Panc1 (cell line): ENCODE measurements at regions not wholly inside any gene's neighbourhood (a gene's known extent, or its start where the extent isn't known, plus 50 kb on each side); places are given as distances from the start of the nearest gene placed in this dataset.
"Not testable (repeated sequence)": the region's sequence is repeated elsewhere in the genome, so short reads cannot be mapped to it uniquely, and the experiment has no call there.

Experiments used
- POLR2AphosphoS5 ChIP-seq: IDR thresholded peaks from 2 replicates; pipeline ENCODE4 v1.6.1; 2012; ENCODE audit warnings: mild to moderate bottlenecking, low read depth, low read length, moderate library complexity
- TF ChIP-seq, protein P1 (sequence below): fragments of 450-650 bp; IDR thresholded peaks from 2 replicates; pipeline ENCODE4 v1.5.1; 2017; ENCODE audit warnings: mild to moderate bottlenecking
- TF ChIP-seq, protein P2 (sequence below), 2 experiments: IDR thresholded peaks; 2 replicates each; pipeline ENCODE4 v1.6.1; 2011 to 2012; ENCODE audit warnings: low read depth in 2 of 2, control low read depth in 1 of 2, low read length in 1 of 2, mild to moderate bottlenecking in 1 of 2, moderate library complexity in 1 of 2; ENCODE audit not compliant: insufficient read depth in 1 of 2

DNA sequence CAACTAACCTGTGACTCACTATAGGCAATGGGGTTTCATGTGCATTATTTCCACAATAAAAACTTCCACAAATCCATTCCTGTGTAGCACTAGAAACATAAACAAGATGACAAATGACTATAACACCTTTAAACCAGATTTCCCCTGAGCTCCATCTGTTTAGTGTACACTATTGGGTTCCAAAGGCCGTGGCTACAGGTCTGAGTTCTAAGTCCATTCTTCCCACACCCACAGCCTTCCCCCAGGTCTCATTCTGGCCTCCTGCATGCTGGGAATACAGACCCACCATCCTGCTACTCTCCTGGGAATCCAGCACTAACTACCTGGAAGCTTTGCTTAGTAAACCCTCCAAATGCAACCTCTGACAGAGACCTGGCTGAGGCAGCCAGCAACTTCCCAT lies 460.2 kb downstream of the RPIA start:
- TF ChIP-seq, protein P1, sequence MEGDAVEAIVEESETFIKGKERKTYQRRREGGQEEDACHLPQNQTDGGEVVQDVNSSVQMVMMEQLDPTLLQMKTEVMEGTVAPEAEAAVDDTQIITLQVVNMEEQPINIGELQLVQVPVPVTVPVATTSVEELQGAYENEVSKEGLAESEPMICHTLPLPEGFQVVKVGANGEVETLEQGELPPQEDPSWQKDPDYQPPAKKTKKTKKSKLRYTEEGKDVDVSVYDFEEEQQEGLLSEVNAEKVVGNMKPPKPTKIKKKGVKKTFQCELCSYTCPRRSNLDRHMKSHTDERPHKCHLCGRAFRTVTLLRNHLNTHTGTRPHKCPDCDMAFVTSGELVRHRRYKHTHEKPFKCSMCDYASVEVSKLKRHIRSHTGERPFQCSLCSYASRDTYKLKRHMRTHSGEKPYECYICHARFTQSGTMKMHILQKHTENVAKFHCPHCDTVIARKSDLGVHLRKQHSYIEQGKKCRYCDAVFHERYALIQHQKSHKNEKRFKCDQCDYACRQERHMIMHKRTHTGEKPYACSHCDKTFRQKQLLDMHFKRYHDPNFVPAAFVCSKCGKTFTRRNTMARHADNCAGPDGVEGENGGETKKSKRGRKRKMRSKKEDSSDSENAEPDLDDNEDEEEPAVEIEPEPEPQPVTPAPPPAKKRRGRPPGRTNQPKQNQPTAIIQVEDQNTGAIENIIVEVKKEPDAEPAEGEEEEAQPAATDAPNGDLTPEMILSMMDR = not testable (repeated sequence)
- TF ChIP-seq, protein P2, sequence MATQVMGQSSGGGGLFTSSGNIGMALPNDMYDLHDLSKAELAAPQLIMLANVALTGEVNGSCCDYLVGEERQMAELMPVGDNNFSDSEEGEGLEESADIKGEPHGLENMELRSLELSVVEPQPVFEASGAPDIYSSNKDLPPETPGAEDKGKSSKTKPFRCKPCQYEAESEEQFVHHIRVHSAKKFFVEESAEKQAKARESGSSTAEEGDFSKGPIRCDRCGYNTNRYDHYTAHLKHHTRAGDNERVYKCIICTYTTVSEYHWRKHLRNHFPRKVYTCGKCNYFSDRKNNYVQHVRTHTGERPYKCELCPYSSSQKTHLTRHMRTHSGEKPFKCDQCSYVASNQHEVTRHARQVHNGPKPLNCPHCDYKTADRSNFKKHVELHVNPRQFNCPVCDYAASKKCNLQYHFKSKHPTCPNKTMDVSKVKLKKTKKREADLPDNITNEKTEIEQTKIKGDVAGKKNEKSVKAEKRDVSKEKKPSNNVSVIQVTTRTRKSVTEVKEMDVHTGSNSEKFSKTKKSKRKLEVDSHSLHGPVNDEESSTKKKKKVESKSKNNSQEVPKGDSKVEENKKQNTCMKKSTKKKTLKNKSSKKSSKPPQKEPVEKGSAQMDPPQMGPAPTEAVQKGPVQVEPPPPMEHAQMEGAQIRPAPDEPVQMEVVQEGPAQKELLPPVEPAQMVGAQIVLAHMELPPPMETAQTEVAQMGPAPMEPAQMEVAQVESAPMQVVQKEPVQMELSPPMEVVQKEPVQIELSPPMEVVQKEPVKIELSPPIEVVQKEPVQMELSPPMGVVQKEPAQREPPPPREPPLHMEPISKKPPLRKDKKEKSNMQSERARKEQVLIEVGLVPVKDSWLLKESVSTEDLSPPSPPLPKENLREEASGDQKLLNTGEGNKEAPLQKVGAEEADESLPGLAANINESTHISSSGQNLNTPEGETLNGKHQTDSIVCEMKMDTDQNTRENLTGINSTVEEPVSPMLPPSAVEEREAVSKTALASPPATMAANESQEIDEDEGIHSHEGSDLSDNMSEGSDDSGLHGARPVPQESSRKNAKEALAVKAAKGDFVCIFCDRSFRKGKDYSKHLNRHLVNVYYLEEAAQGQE (IDR thresholded peaks at IDR 0.05; ENCODE audit: insufficient read depth in 1 of 2, low read depth in 2 of 2, low read length in 1 of 2) = not testable (repeated sequence)
- TF ChIP-seq POLR2AphosphoS5 = not testable (repeated sequence)
